ENCODE measurements at regions not wholly inside any gene's neighbourhood (a gene's known extent, or its start where the extent isn't known, plus 50 kb on each side); places are given as distances from the start of the nearest gene placed in this dataset.

DNA sequence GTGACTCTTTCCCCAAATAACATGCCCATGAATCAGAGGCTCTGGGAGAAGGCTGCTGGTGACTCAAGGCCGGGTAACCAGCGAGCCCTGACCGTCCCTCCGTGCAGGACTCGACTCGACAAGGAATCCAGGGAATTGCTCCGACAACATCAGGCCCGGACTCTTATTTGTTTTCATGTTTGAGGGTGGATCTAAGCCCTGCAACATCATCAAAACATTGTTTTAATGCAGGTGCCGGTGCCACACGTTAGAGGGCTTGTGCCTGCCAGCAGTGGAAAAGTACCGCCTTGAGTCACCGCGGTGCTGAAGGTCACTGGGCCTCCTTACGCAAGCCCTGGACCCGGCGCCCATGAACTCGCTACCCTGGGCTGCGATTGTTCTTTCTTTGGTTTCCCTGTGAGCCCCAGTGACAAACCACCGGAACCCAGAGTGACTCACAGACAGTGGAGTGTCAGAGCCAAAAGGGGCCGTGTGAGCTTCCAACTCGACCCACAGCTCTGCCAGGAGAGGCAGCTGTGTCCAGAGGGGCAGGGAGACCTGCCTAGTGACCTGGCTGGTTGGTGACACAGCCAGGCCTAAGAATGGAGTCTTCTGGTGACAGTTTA is 139.4 kb upstream of the SHH start (continued):
- TF ChIP-seq, protein P1, sequence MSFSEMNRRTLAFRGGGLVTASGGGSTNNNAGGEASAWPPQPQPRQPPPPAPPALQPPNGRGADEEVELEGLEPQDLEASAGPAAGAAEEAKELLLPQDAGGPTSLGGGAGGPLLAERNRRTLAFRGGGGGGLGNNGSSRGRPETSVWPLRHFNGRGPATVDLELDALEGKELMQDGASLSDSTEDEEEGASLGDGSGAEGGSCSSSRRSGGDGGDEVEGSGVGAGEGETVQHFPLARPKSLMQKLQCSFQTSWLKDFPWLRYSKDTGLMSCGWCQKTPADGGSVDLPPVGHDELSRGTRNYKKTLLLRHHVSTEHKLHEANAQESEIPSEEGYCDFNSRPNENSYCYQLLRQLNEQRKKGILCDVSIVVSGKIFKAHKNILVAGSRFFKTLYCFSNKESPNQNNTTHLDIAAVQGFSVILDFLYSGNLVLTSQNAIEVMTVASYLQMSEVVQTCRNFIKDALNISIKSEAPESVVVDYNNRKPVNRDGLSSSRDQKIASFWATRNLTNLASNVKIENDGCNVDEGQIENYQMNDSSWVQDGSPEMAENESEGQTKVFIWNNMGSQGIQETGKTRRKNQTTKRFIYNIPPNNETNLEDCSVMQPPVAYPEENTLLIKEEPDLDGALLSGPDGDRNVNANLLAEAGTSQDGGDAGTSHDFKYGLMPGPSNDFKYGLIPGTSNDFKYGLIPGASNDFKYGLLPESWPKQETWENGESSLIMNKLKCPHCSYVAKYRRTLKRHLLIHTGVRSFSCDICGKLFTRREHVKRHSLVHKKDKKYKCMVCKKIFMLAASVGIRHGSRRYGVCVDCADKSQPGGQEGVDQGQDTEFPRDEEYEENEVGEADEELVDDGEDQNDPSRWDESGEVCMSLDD (CRISPR knock-in tag; IDR thresholded peaks at IDR 0.05; ENCODE audit: borderline replicate concordance), result no peak
- peak; percentile 68 for TF ChIP-seq HOMEZ (CRISPR knock-in tag; IDR thresholded peaks at IDR 0.05; ENCODE audit: low read depth)
- peak; percentile 67; the same call in 1 of the 2 replicates for TF ChIP-seq ZNF557 (CRISPR knock-in tag; IDR thresholded peaks at IDR 0.05)
- no peak for TF ChIP-seq ZC3H13 (CRISPR knock-in tag; IDR thresholded peaks at IDR 0.05)
- no peak for TF ChIP-seq SNAI1 (CRISPR knock-in tag; IDR thresholded peaks at IDR 0.05; ENCODE audit: borderline replicate concordance)
- TF ChIP-seq, protein P2, sequence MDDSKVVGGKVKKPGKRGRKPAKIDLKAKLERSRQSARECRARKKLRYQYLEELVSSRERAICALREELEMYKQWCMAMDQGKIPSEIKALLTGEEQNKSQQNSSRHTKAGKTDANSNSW (CRISPR knock-in tag; IDR thresholded peaks at IDR 0.05; ENCODE audit: borderline replicate concordance), result no peak
- no peak for TF ChIP-seq SMARCE1 (IDR thresholded peaks at IDR 0.05; ENCODE audit: borderline replicate concordance)
- no peak for TF ChIP-seq ZNF253 (CRISPR knock-in tag; IDR thresholded peaks at IDR 0.05; ENCODE audit: borderline replicate concordance)
- no peak for TF ChIP-seq MLLT10 (CRISPR knock-in tag; IDR thresholded peaks at IDR 0.05)
- peak; percentile 62; the same call in 1 of the 2 replicates for TF ChIP-seq ZNF333 (CRISPR knock-in tag; IDR thresholded peaks at IDR 0.05; ENCODE audit: borderline replicate concordance)
- TF ChIP-seq ZNF747 (CRISPR knock-in tag; IDR thresholded peaks at IDR 0.05; ENCODE audit: borderline replicate concordance), result peak; percentile 67; the same call in 1 of the 2 replicates
- TF ChIP-seq BORCS8-MEF2B (CRISPR knock-in tag; IDR thresholded peaks at IDR 0.05), result peak; percentile 19; the same call in 1 of the 2 replicates
- TF ChIP-seq ZNF619 (CRISPR knock-in tag; IDR thresholded peaks at IDR 0.05), result no peak
- peak; percentile 77; the same call in 1 of the 2 replicates for TF ChIP-seq NAIF1 (CRISPR knock-in tag; IDR thresholded peaks at IDR 0.05; ENCODE audit: borderline replicate concordance)
- TF ChIP-seq, protein P3, sequence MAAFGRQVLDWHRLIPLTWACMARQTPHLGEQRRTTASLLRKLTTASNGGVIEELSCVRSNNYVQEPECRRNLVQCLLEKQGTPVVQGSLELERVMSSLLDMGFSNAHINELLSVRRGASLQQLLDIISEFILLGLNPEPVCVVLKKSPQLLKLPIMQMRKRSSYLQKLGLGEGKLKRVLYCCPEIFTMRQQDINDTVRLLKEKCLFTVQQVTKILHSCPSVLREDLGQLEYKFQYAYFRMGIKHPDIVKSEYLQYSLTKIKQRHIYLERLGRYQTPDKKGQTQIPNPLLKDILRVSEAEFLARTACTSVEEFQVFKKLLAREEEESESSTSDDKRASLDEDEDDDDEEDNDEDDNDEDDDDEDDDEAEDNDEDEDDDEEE (CRISPR knock-in tag; IDR thresholded peaks at IDR 0.05), result no peak
- no peak for TF ChIP-seq ZNF251 (CRISPR knock-in tag; IDR thresholded peaks at IDR 0.05)
- 0 out of 2 replicates have a peak, but pooled peaks have one; percentile 8 for TF ChIP-seq GMEB1 (CRISPR knock-in tag; IDR thresholded peaks at IDR 0.05; ENCODE audit: borderline replicate concordance)
- no peak for TF ChIP-seq ZBTB44 (CRISPR knock-in tag; IDR thresholded peaks at IDR 0.05)
- peak; percentile 36; the same call in 1 of the 2 replicates for TF ChIP-seq TMF1 (CRISPR knock-in tag; IDR thresholded peaks at IDR 0.05; ENCODE audit: low read depth)
- TF ChIP-seq ZNF564 (CRISPR knock-in tag; IDR thresholded peaks at IDR 0.05), result peak; percentile 68; the same call in 1 of the 2 replicates
- no peak for TF ChIP-seq MBNL3 (CRISPR knock-in tag; conservative IDR thresholded peaks at IDR 0.05)

All from HepG2 (cell line).